Psoas muscle (tissue), 7 donors: ENCODE measurements at regions not wholly inside any gene's neighbourhood (a gene's known extent, or its start where the extent isn't known, plus 50 kb on each side); places are given as distances from the start of the nearest gene placed in this dataset.

Experiments used
- ATAC-seq, 4 donors: fragments of 200-7000 bp; cut with Tn5 transposase; one replicate each; pipeline ENCODE4 v1.9.1; 2020; ENCODE audit warnings: moderate library complexity in 3 of 4, mild to moderate bottlenecking in 2 of 4
- DNase-seq, 2 donors: peaks; one replicate each; pipeline ENCODE4 v3.0.0-alpha.2; 2020
- H3K27ac ChIP-seq: fragments of 200-600 bp; one replicate; pipeline ENCODE4 v1.8.0; 2022
- H3K27me3 ChIP-seq, 3 donors: fragments of 200-600 bp in 1 of 3; one replicate each; pipeline versions ENCODE4 v1.6.1 to v1.8.0; 2013 to 2022; ENCODE audit warnings: low read length in 2 of 3, mild to moderate bottlenecking in 2 of 3, moderate library complexity in 1 of 3; ENCODE audit not compliant: insufficient read depth in 3 of 3
- H3K36me3 ChIP-seq, 2 donors: fragments of 200-600 bp in 1 of 2; one replicate each; pipeline versions ENCODE4 v1.6.1 to v1.8.0; 2013 to 2022; ENCODE audit warnings: low read depth in 1 of 2, mild to moderate bottlenecking in 1 of 2, moderate library complexity in 1 of 2; ENCODE audit not compliant: insufficient read depth in 1 of 2
- H3K4me1 ChIP-seq: fragments of 200-600 bp; one replicate; pipeline ENCODE4 v1.8.0; 2022
- H3K4me3 ChIP-seq: fragments of 200-600 bp; one replicate; pipeline ENCODE4 v1.8.0; 2022; ENCODE audit warnings: mild to moderate bottlenecking
- H3K9me3 ChIP-seq: fragments of 200-600 bp; one replicate; pipeline ENCODE4 v1.8.0; 2022
- CTCF ChIP-seq: fragments of 200-600 bp; IDR thresholded peaks from one replicate; pipeline ENCODE4 v1.8.0; 2022; ENCODE audit warnings: antibody characterized with exemption
- WGBS, 3 donors: extraction: QIAGEN DNeasy Blood & Tissue Kit; methylation state at CpG; one replicate each; pipeline versions ENCODE4 v1.1.6 to v1.1.7; 2013; 5-methylcytosine and 5-hydroxymethylcytosine counted together
- intact Hi-C, 2 donors: fragments of 100-400 bp; cut with DNase I; formaldehyde crosslinking; loops; one replicate each; pipeline versions ENCODE4 v1.11.0 to v1.14.2; 2022
- donor health status: healthy with polysubstance abuse.
- donor health status: DM: no; HTN: no; CAD: no; lungs with moderate emphysema.
- donor health status: Bipolar disorder and iron deficiency.
- donor health status: healthy.
- donor health status: DM: yes; HTN: yes; CAD: no.
- donor health status: DM: no; HTN: no; CAD: no.
- donor health status: DM: yes; HTN: yes; CAD: no.

DNA sequence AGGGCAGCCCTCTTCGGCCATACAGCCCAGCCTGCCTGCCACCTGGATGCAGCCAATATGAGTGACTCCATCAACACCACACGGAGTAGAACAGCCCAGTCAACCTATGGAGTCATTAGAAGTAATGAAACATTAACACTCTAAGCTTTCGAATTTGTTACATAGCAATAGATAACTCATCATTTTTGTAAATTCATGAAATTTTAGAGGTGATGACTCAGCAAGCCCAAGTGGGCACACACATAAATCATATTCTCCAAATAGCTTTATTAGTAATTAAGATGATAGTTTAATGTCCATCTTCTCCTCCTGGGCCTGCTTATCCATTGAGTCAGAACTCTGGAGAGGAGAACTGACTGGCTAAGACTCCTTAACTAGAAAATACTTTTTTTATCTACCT is 335.0 kb upstream of the KCNH8 start:
- no peak overlapping the region for H3K4me3 ChIP-seq
- WGBS, 3 donors: 82 to 88% (median 82%) methylated on average over 3 of the region's 3 CpGs
- intact Hi-C loops: no loop called here
- no peak overlapping the region for H3K27ac ChIP-seq
- no peaks in the 10 kb centered on the region for H3K36me3 ChIP-seq
- H3K9me3 ChIP-seq: no peaks in the 10 kb centered on the region
- ATAC-seq (no peak), DNase-seq (no peak)
- H3K27me3 ChIP-seq: no peaks in the 10 kb centered on the region
- no peak for TF ChIP-seq CTCF
- H3K4me1 ChIP-seq: no peaks in the 10 kb centered on the region

DNA sequence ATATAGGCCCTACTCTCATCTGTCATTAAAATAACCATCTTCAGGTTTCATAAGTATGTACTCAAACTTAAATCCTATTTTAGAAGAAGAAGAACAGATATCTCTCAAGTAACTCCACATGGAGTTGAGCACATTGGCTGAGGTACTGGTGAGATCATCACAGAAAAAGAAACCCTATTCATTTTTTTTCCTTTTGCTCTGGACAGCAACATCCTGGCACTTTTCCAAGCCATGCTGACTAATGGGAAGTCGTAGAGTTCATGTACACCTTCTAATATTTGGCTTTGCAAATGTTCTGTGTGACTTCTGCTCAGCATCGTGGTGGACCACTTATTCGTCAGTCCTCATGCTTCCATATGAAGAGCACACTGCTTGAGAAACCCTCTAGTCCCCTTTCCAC is 336.0 kb upstream of the KCNH8 start:
- intact Hi-C loops: no loop called here
- no peaks in the 10 kb centered on the region for H3K27me3 ChIP-seq
- DNase-seq (no peak), ATAC-seq (no peak)
- no peak overlapping the region for H3K4me3 ChIP-seq
- H3K36me3 ChIP-seq: no peaks in the 10 kb centered on the region
- 49 to 57% (median 54%) methylated on average over 3 of the region's 3 CpGs for WGBS, 3 donors
- TF ChIP-seq CTCF: no peak
- H3K27ac ChIP-seq: no peak overlapping the region
- no peaks in the 10 kb centered on the region for H3K4me1 ChIP-seq
- H3K9me3 ChIP-seq: no peaks in the 10 kb centered on the region

- 60 to 65% (median 64%) methylated on average over 1 of the region's 1 CpG for WGBS, 3 donors
- no peak for TF ChIP-seq CTCF
- ATAC-seq: no peak
- Histone ChIP-seq H3K27me3 (no peaks in the 10 kb centered on the region), H3K27ac (no peak overlapping the region), H3K4me3 (no peak overlapping the region), H3K4me1 (no peaks in the 10 kb centered on the region), H3K36me3 (no peaks in the 10 kb centered on the region), H3K9me3 (no peaks in the 10 kb centered on the region)
- DNase-seq: no peak
- intact Hi-C loops: no loop called here
These were observed 338.0 kb upstream of the KCNH8 start for GRCh38 chr3:18810306-18810661.

DNA sequence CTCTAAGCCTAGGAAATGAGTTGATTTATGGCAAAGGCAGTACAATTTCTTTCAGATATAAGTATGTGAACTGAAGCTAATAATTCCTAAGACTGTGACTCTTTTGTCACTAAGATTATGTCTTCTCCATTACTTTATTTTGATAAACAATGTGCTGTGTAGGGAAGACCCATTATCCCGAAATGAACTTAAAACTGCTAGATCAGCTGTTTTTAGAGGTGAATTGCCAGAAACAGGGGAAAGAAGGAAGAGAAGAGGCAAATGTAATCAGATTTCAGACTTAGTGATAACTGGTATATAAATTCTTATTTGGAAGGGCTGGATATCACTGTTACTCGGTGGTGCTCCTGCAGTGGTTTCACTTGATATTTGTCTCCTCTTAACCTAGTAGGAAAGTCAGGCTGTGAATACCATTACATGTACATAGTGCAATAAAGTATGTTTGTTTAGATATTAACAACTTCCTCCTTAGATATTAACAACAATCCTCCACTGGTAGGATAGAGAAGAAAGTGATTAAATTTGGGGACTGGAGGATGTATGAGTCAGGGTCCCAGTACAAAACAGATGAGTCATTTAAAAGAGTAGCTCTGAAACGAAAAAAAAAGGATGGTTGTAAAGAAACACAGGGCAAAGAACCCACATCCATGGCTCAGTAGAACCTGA is 338.5 kb upstream of the KCNH8 start:
- ATAC-seq (no peak), DNase-seq (no peak)
- Histone ChIP-seq H3K4me1 (no peaks in the 10 kb centered on the region), H3K27ac (no peak overlapping the region), H3K27me3 (no peaks in the 10 kb centered on the region), H3K9me3 (no peaks in the 10 kb centered on the region), H3K36me3 (no peaks in the 10 kb centered on the region), H3K4me3 (no peak overlapping the region)
- TF ChIP-seq CTCF: no peak
- intact Hi-C loops: no loop called here
- WGBS, 3 donors: 62 to 66% (median 63%) methylated on average over 3 of the region's 3 CpGs

GRCh38 chr3:18808429-18808828 is 339.9 kb upstream of the KCNH8 start:
- ATAC-seq (no peak), DNase-seq (no peak)
- H3K27ac ChIP-seq: no peak overlapping the region
- no peaks in the 10 kb centered on the region for H3K36me3 ChIP-seq
- H3K4me1 ChIP-seq: no peaks in the 10 kb centered on the region
- no peak for TF ChIP-seq CTCF
- no peaks in the 10 kb centered on the region for H3K27me3 ChIP-seq
- intact Hi-C loops: no loop called here
- H3K4me3 ChIP-seq: no peak overlapping the region
- no peaks in the 10 kb centered on the region for H3K9me3 ChIP-seq
- 65 to 74% (median 71%) methylated on average over 6 of the region's 6 CpGs for WGBS, 3 donors
